ENCODE measurements at regions not wholly inside any gene's neighbourhood (a gene's known extent, or its start where the extent isn't known, plus 50 kb on each side); places are given as distances from the start of the nearest gene placed in this dataset.

- Histone ChIP-seq H3K27ac (no peak overlapping the region), H3K27me3 (no peaks in the 10 kb centered on the region), H3K9me3 (no peaks in the 10 kb centered on the region), H3K4me1 (no peaks in the 10 kb centered on the region), H3K36me3 (no peaks in the 10 kb centered on the region), H3K4me3 (no peak overlapping the region)
- no peak for DNase-seq
- intact Hi-C loops (cut with DNase I), result no loop called here
- WGBS, 2 donors, result 81 to 89% methylated on average over 1 of the region's 1 CpG
- TF ChIP-seq POLR2A (IDR thresholded peaks at IDR 0.05) (no peak), CTCF (IDR thresholded peaks at IDR 0.05) (no peak)
These were observed 1376.5 kb upstream of the ADGRL2 start for GRCh38 chr1:80424249-80424648.

GRCh38 chr1:80418134-80418533, 1382.6 kb upstream of the ADGRL2 start:
- no peak for DNase-seq
- TF ChIP-seq POLR2A (IDR thresholded peaks at IDR 0.05) (no peak), CTCF (IDR thresholded peaks at IDR 0.05) (no peak)
- Histone ChIP-seq H3K36me3 (no peaks in the 10 kb centered on the region), H3K9me3 (no peaks in the 10 kb centered on the region), H3K4me1 (no peaks in the 10 kb centered on the region), H3K27ac (no peak overlapping the region), H3K27me3 (no peaks in the 10 kb centered on the region), H3K4me3 (no peak overlapping the region)
- intact Hi-C loops (cut with DNase I), result no loop called here
- 65 to 69% methylated on average over 1 of the region's 1 CpG for WGBS, 2 donors

DNA sequence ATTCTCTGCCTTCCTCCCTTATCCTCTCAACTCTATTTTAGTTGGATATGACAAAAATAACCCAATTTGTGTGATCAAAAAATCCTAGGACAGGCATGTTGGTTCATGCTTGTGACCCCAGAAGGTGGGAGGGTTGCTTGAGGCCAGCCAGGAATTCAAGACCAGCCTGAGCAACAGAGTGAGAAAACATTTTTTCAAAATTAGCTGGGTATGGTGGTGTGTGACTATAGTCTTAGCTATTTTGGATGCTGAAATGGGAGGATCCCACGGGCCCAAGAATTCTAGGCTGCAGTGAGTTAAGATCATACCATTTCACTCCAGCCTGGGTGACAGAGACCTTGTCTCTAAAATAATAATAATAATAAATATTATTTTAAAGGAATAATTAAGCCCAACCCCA, 1383.1 kb upstream of the ADGRL2 start:
- TF ChIP-seq POLR2A (IDR thresholded peaks at IDR 0.05) (no peak), CTCF (IDR thresholded peaks at IDR 0.05) (no peak)
- Histone ChIP-seq H3K9me3 (no peaks in the 10 kb centered on the region), H3K36me3 (no peaks in the 10 kb centered on the region), H3K27me3 (no peaks in the 10 kb centered on the region), H3K4me3 (no peak overlapping the region), H3K4me1 (no peaks in the 10 kb centered on the region), H3K27ac (no peak overlapping the region)
- DNase-seq, result no peak
- WGBS, 2 donors, result 64 to 67% methylated on average over 1 of the region's 1 CpG
- intact Hi-C loops (cut with DNase I), result no loop called here

DNA sequence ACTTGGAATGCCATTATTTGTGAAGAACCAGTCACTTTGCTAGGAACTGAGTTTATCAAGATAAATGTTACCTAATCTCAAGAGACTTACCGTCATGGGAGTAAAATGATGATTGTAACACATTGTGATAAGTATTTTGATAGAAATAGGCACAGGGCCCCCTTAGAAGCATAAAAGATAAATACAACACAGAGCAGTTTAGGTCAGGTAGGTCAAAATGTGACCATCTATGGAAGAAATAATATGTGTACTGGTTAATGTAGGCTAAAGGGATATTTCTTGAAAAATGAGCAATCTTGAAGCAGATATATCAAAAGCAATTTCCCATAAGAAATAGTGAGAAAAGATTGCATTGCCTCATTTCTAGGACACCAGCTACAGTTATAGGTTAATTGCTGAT, 1386.8 kb upstream of the ADGRL2 start:
- no peak for DNase-seq
- H3K9me3 ChIP-seq, result no peaks in the 10 kb centered on the region
- H3K27ac ChIP-seq, result no peak overlapping the region
- H3K36me3 ChIP-seq, result no peaks in the 10 kb centered on the region
- no peaks in the 10 kb centered on the region for H3K27me3 ChIP-seq
- 77 to 85% methylated on average over 1 of the region's 1 CpG for WGBS, 2 donors
- TF ChIP-seq POLR2A (IDR thresholded peaks at IDR 0.05) (no peak), CTCF (IDR thresholded peaks at IDR 0.05) (no peak)
- intact Hi-C loops (cut with DNase I), result no loop called here
- no peaks in the 10 kb centered on the region for H3K4me1 ChIP-seq
- H3K4me3 ChIP-seq, result no peak overlapping the region

GRCh38 chr1:80410233-80410632, 1390.5 kb upstream of the ADGRL2 start:
- no peaks in the 10 kb centered on the region for H3K27me3 ChIP-seq
- no peaks in the 10 kb centered on the region for H3K4me1 ChIP-seq
- DNase-seq, result no peak
- no peaks in the 10 kb centered on the region for H3K36me3 ChIP-seq
- H3K9me3 ChIP-seq, result no peaks in the 10 kb centered on the region
- H3K27ac ChIP-seq, result no peak overlapping the region
- WGBS, 2 donors, result 73 to 80% methylated on average over 4 of the region's 4 CpGs
- TF ChIP-seq POLR2A (IDR thresholded peaks at IDR 0.05) (no peak), CTCF (IDR thresholded peaks at IDR 0.05) (no peak)
- no peak overlapping the region for H3K4me3 ChIP-seq
- intact Hi-C loops (cut with DNase I), result no loop called here
